HK-2 (cell line): ENCODE measurements at regions not wholly inside any gene's neighbourhood (a gene's known extent, or its start where the extent isn't known, plus 50 kb on each side); places are given as distances from the start of the nearest gene placed in this dataset.
A peak's percentile ranks its signal among the peaks of the same experiment; 100 is the strongest.

ENCODE experiments used
- DNase-seq: peaks from one replicate; pipeline ENCODE4 v3.0.0-alpha.2; 2018; ENCODE audit not compliant: unreplicated experiment

GRCh38 chr20:7406671-7407070 lies 533.6 kb downstream of the HAO1 start:
- DNase-seq, result no peak

- DNase-seq, result no peak
Observed at GRCh38 chr20:7410150-7410549, 530.1 kb downstream of the HAO1 start.

- DNase-seq, result no peak
Observed at GRCh38 chr20:7411075-7411474, 529.2 kb downstream of the HAO1 start.

- DNase-seq, result no peak
Observed at GRCh38 chr20:7415427-7415826, 524.8 kb downstream of the HAO1 start.

GRCh38 chr20:7416382-7416781 lies 523.9 kb downstream of the HAO1 start:
- no peak for DNase-seq

- DNase-seq, result no peak
Observed at GRCh38 chr20:7420345-7420744, 519.9 kb downstream of the HAO1 start.

GRCh38 chr20:7426890-7427496 lies 513.3 kb downstream of the HAO1 start:
- no peak for DNase-seq

GRCh38 chr20:7428946-7429345 lies 511.3 kb downstream of the HAO1 start:
- no peak for DNase-seq

- no peak for DNase-seq
Observed at GRCh38 chr20:7432612-7433011, 507.6 kb downstream of the HAO1 start.

GRCh38 chr20:7437311-7437710 lies 502.9 kb downstream of the HAO1 start:
- no peak for DNase-seq

- no peak for DNase-seq
Observed at GRCh38 chr20:7449269-7449668, 491.0 kb downstream of the HAO1 start.

GRCh38 chr20:7452890-7453289 lies 487.4 kb downstream of the HAO1 start:
- no peak for DNase-seq

- DNase-seq, result no peak
Observed at GRCh38 chr20:7454047-7454446, 486.2 kb downstream of the HAO1 start.

- DNase-seq, result no peak
Observed at GRCh38 chr20:7458459-7458858, 481.8 kb downstream of the HAO1 start.

- no peak for DNase-seq
Observed at GRCh38 chr20:7459083-7459482, 481.2 kb downstream of the HAO1 start.

GRCh38 chr20:7463290-7463689 lies 477.0 kb downstream of the HAO1 start:
- DNase-seq, result no peak

- DNase-seq, result no peak
Observed at GRCh38 chr20:7470912-7471311, 469.3 kb downstream of the HAO1 start.

- DNase-seq, result no peak
Observed at GRCh38 chr20:7490288-7490687, 450.0 kb downstream of the HAO1 start.

- DNase-seq, result no peak
Observed at GRCh38 chr20:7492257-7492656, 448.0 kb downstream of the HAO1 start.

GRCh38 chr20:7493311-7493710 lies 446.9 kb downstream of the HAO1 start:
- DNase-seq, result no peak

GRCh38 chr20:7496394-7496991 lies 443.8 kb downstream of the HAO1 start:
- no peak for DNase-seq

GRCh38 chr20:7497985-7498384 lies 442.3 kb downstream of the HAO1 start:
- DNase-seq, result peak; percentile 45

- DNase-seq, result no peak
Observed at GRCh38 chr20:7499201-7499600, 441.1 kb downstream of the HAO1 start.

- no peak for DNase-seq
Observed at GRCh38 chr20:7500231-7500663, 440.0 kb downstream of the HAO1 start.
